GM12878 (cell line): ENCODE measurements at regions not wholly inside any gene's neighbourhood (a gene's known extent, or its start where the extent isn't known, plus 50 kb on each side); places are given as distances from the start of the nearest gene placed in this dataset.

Source experiments
- ATAC-seq: fragments of 200-7000 bp; cut with Tn5 transposase; 3 replicates; pipeline ENCODE4 v1.9.1; 2020; ENCODE audit warnings: mild to moderate bottlenecking, moderate library complexity
- BruUV-seq: library from RNA; stranded (reverse); fragments of 400-500 nt; replicated peaks from 2 replicates; lab custom pipeline; 2021; lab: Mats Ljungman, UMichigan
- CTCF ChIA-PET: fragments of 300-600 bp; sonication (Branson Sonifier 250); formaldehyde crosslinking; extraction: SDS; loops from one replicate; lab custom pipeline; 2021; ENCODE audit warnings: inconsistent platforms; lab: Yijun Ruan, JAX
- POLR2A ChIA-PET: fragments of 350-600 bp; formaldehyde crosslinking; extraction: SDS; loops from one replicate; lab custom pipeline; 2021; ENCODE audit warnings: inconsistent platforms; lab: Charles Lee
- RAD21 ChIA-PET: fragments of 300-600 bp; sonication (Branson Sonifier 250); formaldehyde crosslinking; loops from one replicate; lab custom pipeline; 2023; ENCODE audit warnings: antibody characterized with exemption; ENCODE audit not compliant: unreplicated experiment; lab: Charles Lee
- SMC1A ChIA-PET: fragments of 300-600 bp; sonication (Branson Sonifier 250); formaldehyde crosslinking; loops from one replicate; lab custom pipeline; 2023; ENCODE audit not compliant: unreplicated experiment, uncharacterized antibody; lab: Charles Lee
- DNase-seq: peaks from one replicate; pipeline ENCODE4 v3.0.0-alpha.2; 2011; ENCODE audit warnings: low read depth, low spot score
- FAIRE-seq: peaks from 3 replicates; lab custom pipeline; 2011; peaks lifted over from hg19 to GRCh38; lab: Jason Lieb, UNC
- H2AFZ ChIP-seq: 2 replicates; pipeline ENCODE4 v1.6.0; 2011; ENCODE audit warnings: low read depth, low read length, control low read depth; ENCODE audit not compliant: control insufficient read depth
- H3K27ac ChIP-seq: 2 replicates; pipeline ENCODE4 v1.5.1; 2011; ENCODE audit warnings: control low read depth; ENCODE audit not compliant: control insufficient read depth, insufficient read depth
- H3K27me3 ChIP-seq, 2 experiments: replicated peaks in 1 of 2; 2 replicates each; pipeline versions ENCODE4 v1.6.0 to v1.6.1; 2011; ENCODE audit warnings: low read length in 1 of 2; ENCODE audit not compliant: control insufficient read depth in 2 of 2, insufficient read depth in 2 of 2
- H3K36me3 ChIP-seq, 2 experiments: 2 replicates each; pipeline ENCODE4 v1.5.1; 2011; ENCODE audit warnings: low read length in 1 of 2; ENCODE audit not compliant: control insufficient read depth in 2 of 2, insufficient read depth in 2 of 2
- H3K4me1 ChIP-seq: 2 replicates; pipeline ENCODE4 v1.6.1; 2011; ENCODE audit warnings: mild to moderate bottlenecking, low read length, moderate library complexity, mixed read lengths; ENCODE audit not compliant: control insufficient read depth, insufficient read depth
- H3K4me2 ChIP-seq: 2 replicates; pipeline ENCODE4 v1.6.0; 2011; ENCODE audit warnings: control low read depth; ENCODE audit not compliant: control insufficient read depth, insufficient read depth
- H3K4me3 ChIP-seq: fragments of 200-600 bp; sonication (generic); 2 replicates; pipeline ENCODE4 v1.5.1; 2016
- H3K79me2 ChIP-seq: 2 replicates; pipeline ENCODE4 v1.6.0; 2011; ENCODE audit warnings: low read length; ENCODE audit not compliant: control insufficient read depth, insufficient read depth
- H3K9ac ChIP-seq: 2 replicates; pipeline ENCODE4 v1.8.0; 2011; ENCODE audit warnings: low read length, control low read depth, mixed read lengths; ENCODE audit not compliant: control insufficient read depth, insufficient read depth
- H3K9me3 ChIP-seq: replicated peaks from 3 replicates; pipeline ENCODE4 v1.5.1; 2011; ENCODE audit warnings: mild to moderate bottlenecking, low read length; ENCODE audit not compliant: control insufficient read depth, insufficient read depth
- H4K20me1 ChIP-seq: 2 replicates; pipeline ENCODE4 v1.6.0; 2011; ENCODE audit not compliant: control insufficient read depth, insufficient read depth
- FOXM1 ChIP-seq: IDR thresholded peaks from 2 replicates; pipeline ENCODE4 v1.6.1; 2012; ENCODE audit warnings: low read depth, mild to moderate bottlenecking, inconsistent platforms, low read length, moderate library complexity
- MTA2 ChIP-seq: fragments of 450-650 bp; IDR thresholded peaks from 2 replicates; pipeline ENCODE4 v1.6.1; 2016; ENCODE audit warnings: low read depth, mild to moderate bottlenecking, moderate library complexity
- RAD51 ChIP-seq: fragments of 450-650 bp; IDR thresholded peaks from 2 replicates; pipeline ENCODE4 v1.6.1; 2016; ENCODE audit warnings: moderate library complexity, mild to moderate bottlenecking, inconsistent platforms
- SMAD5 ChIP-seq: IDR thresholded peaks from 2 replicates; pipeline ENCODE4 v1.6.1; 2016; ENCODE audit warnings: antibody characterized with exemption, low read depth
- TARDBP ChIP-seq: IDR thresholded peaks from 2 replicates; pipeline ENCODE4 v1.6.1; 2016; ENCODE audit warnings: borderline replicate concordance
- YBX1 ChIP-seq: fragments of 450-650 bp; IDR thresholded peaks from 2 replicates; pipeline ENCODE4 v1.6.1; 2016; ENCODE audit warnings: antibody characterized with exemption
- in situ Hi-C: fragments of 300-500 bp; cut with MboI; formaldehyde crosslinking; loops from 9 replicates; pipeline ENCODE4 v1.14.3; 2018; ENCODE audit warnings: mixed read lengths
- intact Hi-C: fragments of 100-400 bp; cut with micrococcal nuclease; formaldehyde crosslinking; loops from one replicate; pipeline ENCODE4 v1.14.2; 2022; ENCODE audit not compliant: unreplicated experiment
- TF ChIP-seq, protein P1 (sequence below): fragments of 450-650 bp; IDR thresholded peaks from 2 replicates; pipeline ENCODE4 v1.6.1; 2014; ENCODE audit warnings: mild to moderate bottlenecking
- TF ChIP-seq, protein P2 (sequence below): IDR thresholded peaks from 2 replicates; pipeline ENCODE4 v1.6.1; 2011; ENCODE audit warnings: low read depth, low read length, improper control_type of control experiment, borderline replicate concordance
- TF ChIP-seq, protein P3 (sequence below): fragments of 150-350 bp; IDR thresholded peaks from 2 replicates; pipeline ENCODE4 v1.6.1; 2016; ENCODE audit warnings: low read depth, low read length
- TF ChIP-seq, protein P4 (sequence below): fragments of 450-650 bp; IDR thresholded peaks from 2 replicates; pipeline ENCODE4 v1.6.1; 2017; ENCODE audit warnings: mild to moderate bottlenecking, moderate library complexity
- TF ChIP-seq, protein P5 (sequence below): fragments of 450-650 bp; IDR thresholded peaks from 2 replicates; pipeline ENCODE4 v1.6.1; 2018; ENCODE audit warnings: borderline replicate concordance, mild to moderate bottlenecking; ENCODE audit not compliant: partially characterized antibody

DNA sequence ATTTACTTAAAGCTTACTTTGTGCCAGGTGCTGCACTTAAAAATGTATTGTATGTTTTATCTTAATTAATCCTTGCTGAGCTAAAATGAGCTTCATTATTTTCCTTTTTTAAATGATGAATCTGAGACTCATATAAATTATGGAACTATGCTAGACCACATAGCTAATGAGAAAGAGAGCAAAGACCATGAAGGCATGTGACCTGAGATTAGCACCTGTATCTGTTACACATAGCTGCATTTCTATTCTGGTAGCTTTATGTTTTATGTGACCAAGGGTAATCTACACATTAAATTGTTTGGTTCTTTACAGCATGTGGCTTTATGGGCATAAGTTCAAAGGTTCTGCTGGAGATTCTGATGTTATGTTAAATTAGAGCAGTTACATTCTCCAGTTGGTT lies 839.1 kb upstream of the SORCS1 start:
- no peak for FAIRE-seq
- Histone ChIP-seq H3K27ac (no peak overlapping the region), H3K4me2 (no peak overlapping the region), H3K9ac (no peak overlapping the region), H3K27me3 (no peaks in the 10 kb centered on the region), H3K36me3 (no peaks in the 10 kb centered on the region), H3K9me3 (peaks cover 2% of the 10 kb centered on the region; the same call in 1 of the 3 replicates), H2AFZ (no peak overlapping the region), H4K20me1 (no peaks in the 10 kb centered on the region), H3K4me1 (no peaks in the 10 kb centered on the region; the same call in 1 of the 2 replicates), H3K79me2 (no peaks in the 10 kb centered on the region), H3K4me3 (no peak overlapping the region)
- in situ Hi-C loops (no loop called here), intact Hi-C loops (loop anchor here (5.0 to 10.0 kb wide), 3 partner anchors 79 to 1071 kb away; no protein-coding TSS in a partner anchor)
- ChIA-PET POLR2A (interaction anchor here (0.6 to 4.4 kb wide), 5 partner anchors 8 to 62 kb away, joined by 3 to 15 read pairs (median 3); no protein-coding TSS in a partner anchor), RAD21 (interaction anchor here (0.5 to 2.0 kb wide), 13 partner anchors 10 to 201 kb away, joined by 3 to 12 read pairs (median 4); no protein-coding TSS in a partner anchor), SMC1A (interaction anchor here (0.8 to 2.7 kb wide), 17 partner anchors 10 to 201 kb away, joined by 3 to 15 read pairs (median 5); no protein-coding TSS in a partner anchor), CTCF (interaction anchor here (1.5 to 1.8 kb wide), 2 partner anchors 12 to 201 kb away, joined by 4 to 6 read pairs; no protein-coding TSS in a partner anchor)
- no peak for DNase-seq
- peak; percentile 47 for ATAC-seq
- no TSS peak for BruUV-seq
- TF ChIP-seq MTA2 = 0 out of 2 replicates have a peak, but pooled peaks have one; percentile 55
- TF ChIP-seq YBX1 = no peak
- TF ChIP-seq, protein P1, sequence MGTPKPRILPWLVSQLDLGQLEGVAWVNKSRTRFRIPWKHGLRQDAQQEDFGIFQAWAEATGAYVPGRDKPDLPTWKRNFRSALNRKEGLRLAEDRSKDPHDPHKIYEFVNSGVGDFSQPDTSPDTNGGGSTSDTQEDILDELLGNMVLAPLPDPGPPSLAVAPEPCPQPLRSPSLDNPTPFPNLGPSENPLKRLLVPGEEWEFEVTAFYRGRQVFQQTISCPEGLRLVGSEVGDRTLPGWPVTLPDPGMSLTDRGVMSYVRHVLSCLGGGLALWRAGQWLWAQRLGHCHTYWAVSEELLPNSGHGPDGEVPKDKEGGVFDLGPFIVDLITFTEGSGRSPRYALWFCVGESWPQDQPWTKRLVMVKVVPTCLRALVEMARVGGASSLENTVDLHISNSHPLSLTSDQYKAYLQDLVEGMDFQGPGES = no peak
- TF ChIP-seq, protein P2, sequence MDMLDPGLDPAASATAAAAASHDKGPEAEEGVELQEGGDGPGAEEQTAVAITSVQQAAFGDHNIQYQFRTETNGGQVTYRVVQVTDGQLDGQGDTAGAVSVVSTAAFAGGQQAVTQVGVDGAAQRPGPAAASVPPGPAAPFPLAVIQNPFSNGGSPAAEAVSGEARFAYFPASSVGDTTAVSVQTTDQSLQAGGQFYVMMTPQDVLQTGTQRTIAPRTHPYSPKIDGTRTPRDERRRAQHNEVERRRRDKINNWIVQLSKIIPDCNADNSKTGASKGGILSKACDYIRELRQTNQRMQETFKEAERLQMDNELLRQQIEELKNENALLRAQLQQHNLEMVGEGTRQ = no peak; the same call in 1 of the 2 replicates
- TF ChIP-seq, protein P3, sequence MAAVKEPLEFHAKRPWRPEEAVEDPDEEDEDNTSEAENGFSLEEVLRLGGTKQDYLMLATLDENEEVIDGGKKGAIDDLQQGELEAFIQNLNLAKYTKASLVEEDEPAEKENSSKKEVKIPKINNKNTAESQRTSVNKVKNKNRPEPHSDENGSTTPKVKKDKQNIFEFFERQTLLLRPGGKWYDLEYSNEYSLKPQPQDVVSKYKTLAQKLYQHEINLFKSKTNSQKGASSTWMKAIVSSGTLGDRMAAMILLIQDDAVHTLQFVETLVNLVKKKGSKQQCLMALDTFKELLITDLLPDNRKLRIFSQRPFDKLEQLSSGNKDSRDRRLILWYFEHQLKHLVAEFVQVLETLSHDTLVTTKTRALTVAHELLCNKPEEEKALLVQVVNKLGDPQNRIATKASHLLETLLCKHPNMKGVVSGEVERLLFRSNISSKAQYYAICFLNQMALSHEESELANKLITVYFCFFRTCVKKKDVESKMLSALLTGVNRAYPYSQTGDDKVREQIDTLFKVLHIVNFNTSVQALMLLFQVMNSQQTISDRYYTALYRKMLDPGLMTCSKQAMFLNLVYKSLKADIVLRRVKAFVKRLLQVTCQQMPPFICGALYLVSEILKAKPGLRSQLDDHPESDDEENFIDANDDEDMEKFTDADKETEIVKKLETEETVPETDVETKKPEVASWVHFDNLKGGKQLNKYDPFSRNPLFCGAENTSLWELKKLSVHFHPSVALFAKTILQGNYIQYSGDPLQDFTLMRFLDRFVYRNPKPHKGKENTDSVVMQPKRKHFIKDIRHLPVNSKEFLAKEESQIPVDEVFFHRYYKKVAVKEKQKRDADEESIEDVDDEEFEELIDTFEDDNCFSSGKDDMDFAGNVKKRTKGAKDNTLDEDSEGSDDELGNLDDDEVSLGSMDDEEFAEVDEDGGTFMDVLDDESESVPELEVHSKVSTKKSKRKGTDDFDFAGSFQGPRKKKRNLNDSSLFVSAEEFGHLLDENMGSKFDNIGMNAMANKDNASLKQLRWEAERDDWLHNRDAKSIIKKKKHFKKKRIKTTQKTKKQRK = no peak
- TF ChIP-seq TARDBP = no peak
- peak; percentile 63; the same call in 1 of the 2 replicates for TF ChIP-seq RAD51
- no peak for TF ChIP-seq FOXM1
- TF ChIP-seq SMAD5 = no peak
- TF ChIP-seq, protein P4, sequence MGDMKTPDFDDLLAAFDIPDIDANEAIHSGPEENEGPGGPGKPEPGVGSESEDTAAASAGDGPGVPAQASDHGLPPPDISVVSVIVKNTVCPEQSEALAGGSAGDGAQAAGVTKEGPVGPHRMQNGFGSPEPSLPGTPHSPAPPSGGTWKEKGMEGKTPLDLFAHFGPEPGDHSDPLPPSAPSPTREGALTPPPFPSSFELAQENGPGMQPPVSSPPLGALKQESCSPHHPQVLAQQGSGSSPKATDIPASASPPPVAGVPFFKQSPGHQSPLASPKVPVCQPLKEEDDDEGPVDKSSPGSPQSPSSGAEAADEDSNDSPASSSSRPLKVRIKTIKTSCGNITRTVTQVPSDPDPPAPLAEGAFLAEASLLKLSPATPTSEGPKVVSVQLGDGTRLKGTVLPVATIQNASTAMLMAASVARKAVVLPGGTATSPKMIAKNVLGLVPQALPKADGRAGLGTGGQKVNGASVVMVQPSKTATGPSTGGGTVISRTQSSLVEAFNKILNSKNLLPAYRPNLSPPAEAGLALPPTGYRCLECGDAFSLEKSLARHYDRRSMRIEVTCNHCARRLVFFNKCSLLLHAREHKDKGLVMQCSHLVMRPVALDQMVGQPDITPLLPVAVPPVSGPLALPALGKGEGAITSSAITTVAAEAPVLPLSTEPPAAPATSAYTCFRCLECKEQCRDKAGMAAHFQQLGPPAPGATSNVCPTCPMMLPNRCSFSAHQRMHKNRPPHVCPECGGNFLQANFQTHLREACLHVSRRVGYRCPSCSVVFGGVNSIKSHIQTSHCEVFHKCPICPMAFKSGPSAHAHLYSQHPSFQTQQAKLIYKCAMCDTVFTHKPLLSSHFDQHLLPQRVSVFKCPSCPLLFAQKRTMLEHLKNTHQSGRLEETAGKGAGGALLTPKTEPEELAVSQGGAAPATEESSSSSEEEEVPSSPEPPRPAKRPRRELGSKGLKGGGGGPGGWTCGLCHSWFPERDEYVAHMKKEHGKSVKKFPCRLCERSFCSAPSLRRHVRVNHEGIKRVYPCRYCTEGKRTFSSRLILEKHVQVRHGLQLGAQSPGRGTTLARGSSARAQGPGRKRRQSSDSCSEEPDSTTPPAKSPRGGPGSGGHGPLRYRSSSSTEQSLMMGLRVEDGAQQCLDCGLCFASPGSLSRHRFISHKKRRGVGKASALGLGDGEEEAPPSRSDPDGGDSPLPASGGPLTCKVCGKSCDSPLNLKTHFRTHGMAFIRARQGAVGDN = 0 out of 2 replicates have a peak, but pooled peaks have one; percentile 26
- TF ChIP-seq, protein P5, sequence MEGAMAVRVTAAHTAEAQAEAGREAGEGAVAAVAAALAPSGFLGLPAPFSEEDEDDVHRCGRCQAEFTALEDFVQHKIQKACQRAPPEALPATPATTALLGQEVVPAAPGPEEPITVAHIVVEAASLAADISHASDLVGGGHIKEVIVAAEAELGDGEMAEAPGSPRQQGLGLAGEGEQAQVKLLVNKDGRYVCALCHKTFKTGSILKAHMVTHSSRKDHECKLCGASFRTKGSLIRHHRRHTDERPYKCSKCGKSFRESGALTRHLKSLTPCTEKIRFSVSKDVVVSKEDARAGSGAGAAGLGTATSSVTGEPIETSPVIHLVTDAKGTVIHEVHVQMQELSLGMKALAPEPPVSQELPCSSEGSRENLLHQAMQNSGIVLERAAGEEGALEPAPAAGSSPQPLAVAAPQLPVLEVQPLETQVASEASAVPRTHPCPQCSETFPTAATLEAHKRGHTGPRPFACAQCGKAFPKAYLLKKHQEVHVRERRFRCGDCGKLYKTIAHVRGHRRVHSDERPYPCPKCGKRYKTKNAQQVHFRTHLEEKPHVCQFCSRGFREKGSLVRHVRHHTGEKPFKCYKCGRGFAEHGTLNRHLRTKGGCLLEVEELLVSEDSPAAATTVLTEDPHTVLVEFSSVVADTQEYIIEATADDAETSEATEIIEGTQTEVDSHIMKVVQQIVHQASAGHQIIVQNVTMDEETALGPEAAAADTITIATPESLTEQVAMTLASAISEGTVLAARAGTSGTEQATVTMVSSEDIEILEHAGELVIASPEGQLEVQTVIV = no peak
